ENCODE measurements at regions not wholly inside any gene's neighbourhood (a gene's known extent, or its start where the extent isn't known, plus 50 kb on each side); places are given as distances from the start of the nearest gene placed in this dataset.

DNA sequence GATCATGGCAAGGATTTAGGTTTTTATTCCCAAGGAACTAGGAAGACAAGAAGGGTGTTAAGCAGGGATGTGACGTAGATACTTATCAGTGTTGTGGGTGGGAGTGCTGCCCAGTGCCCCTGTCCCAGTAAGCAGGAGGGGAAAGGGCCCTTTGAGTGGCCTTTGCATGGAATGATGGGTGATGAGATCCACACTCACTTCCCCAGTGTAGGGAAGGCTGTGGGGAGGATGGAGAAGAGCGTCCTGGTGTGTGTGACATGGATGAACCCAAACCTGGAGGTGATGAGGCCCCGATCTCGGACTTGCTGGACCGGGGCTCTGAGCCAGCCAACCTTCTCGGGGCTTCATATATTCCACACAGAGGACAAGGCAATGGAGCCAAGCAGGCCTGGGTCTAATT is 610.9 kb downstream of the CDH26 start:
- ChIA-PET POLR2A (no interaction called here), CTCF (no interaction called here)
- no peak for TF ChIP-seq CTCF (IDR thresholded peaks at IDR 0.05; ENCODE audit: control extremely low read depth, extremely low read depth, low read depth, missing control alignments)
- no peak for DNase-seq (ENCODE audit: extremely low spot score)

DNA sequence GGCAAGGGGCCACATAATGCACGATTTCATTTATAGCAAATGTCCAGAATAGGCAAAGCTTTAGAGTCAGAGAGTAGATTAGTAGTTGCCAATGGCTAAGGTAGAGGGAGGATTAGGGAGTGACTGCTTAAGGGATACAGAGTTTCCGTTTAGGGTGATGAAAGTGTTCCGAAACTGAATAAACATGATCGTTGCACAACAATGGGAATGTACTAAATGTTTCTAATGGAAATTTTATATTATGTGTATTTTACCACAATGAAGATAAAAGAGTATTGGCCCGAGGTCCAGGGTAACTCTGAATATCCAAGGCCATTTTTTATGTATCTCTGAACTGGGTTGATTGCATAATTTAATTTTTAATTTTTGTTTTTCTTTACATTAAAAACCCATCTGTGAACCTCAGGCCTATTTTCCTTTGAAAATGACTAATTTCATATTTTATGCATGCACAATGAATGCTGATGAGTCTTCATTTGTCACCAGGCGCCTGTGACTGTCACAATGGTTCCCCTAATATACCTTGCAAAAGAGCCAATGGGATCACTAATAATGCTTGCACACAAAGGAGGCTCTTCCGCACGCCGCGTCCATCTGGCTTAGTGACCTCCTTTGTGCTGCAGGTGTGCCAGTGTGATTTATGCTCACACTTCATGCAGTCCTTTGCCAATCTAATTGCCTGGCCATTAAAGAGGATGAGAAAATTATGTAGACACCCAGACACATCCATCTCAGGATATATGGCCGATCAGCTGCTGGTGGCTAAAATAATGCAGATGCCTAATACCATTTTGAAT is 612.5 kb downstream of the CDH26 start:
- no peak for TF ChIP-seq CTCF (IDR thresholded peaks at IDR 0.05; ENCODE audit: control extremely low read depth, extremely low read depth, low read depth, missing control alignments)
- DNase-seq (ENCODE audit: extremely low spot score), result no peak
- POLR2A ChIA-PET, result no interaction called here
- CTCF ChIA-PET, result no interaction called here

DNA sequence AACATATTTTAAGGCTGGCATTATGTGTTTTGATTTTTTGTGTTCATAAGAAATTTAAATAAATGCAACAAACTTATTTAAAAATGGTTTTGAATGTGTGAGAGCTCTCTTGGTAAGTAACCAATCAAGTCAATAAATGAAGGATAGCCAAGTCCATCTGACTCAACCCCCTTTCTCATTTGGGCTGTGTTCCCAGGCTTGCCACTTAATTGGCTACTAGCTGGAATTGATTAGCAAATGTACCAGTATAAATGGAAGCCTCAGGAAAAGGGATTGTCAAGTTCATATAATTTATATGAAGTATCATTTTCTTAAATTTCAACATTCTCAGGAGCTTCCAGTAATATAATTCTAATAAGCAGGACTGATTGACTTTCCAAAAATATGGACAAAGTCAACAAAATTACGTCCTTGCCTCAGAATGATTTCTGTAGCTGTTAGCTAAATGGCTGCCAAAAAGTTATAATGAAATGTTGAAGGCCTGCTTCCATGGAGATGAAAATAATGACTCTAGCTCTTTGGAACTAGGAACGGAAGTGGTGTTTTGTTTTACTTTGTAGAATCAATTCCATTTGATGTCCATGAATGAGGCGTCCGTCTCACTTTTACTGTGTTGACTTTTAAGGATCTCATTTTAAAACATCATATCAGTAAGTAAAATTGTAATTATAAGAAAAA is 614.9 kb downstream of the CDH26 start:
- POLR2A ChIA-PET, result no interaction called here

GRCh38 chr20:60576236-60576635 is 618.0 kb downstream of the CDH26 start:
- CTCF ChIA-PET, result no interaction called here
- POLR2A ChIA-PET, result no interaction called here
- TF ChIP-seq CTCF (IDR thresholded peaks at IDR 0.05; ENCODE audit: control extremely low read depth, extremely low read depth, low read depth, missing control alignments), result no peak
- DNase-seq (ENCODE audit: extremely low spot score), result no peak

More for the DNA sequence above, 614.9 kb downstream of the CDH26 start:
- CTCF ChIA-PET, result no interaction called here
- TF ChIP-seq CTCF (IDR thresholded peaks at IDR 0.05; ENCODE audit: control extremely low read depth, extremely low read depth, low read depth, missing control alignments), result no peak
- no peak for DNase-seq (ENCODE audit: extremely low spot score)

DNA sequence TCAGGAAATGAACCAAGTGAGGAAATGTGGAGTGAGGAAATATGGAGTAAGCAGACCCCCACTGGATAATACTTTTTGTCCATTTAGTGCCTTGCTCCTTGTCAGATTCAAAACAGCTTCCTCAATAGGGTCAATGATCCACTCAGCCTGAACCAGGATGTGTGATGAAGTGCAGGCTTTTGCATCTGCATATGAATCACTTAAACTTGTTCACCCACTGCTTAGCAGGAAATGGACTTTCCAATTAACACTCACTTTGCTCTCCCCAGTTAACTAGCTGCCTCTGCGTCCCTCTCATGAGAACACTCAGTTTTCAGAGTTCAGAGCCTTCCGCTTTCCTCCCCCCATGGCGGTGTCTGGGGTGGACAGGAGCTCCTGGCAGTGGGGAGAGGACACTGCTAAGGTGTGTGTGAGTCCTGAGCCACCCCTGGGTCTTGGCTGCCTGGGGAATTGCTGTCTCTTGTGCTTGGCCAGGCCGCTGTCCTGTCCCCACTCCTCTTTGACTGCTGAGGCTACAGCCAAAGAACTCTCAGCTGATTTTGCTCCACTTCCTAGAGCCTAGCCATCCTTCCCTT is 621.8 kb downstream of the CDH26 start:
- CTCF ChIA-PET, result no interaction called here
- POLR2A ChIA-PET, result no interaction called here
- no peak for DNase-seq (ENCODE audit: extremely low spot score)

More for the DNA sequence above, 621.8 kb downstream of the CDH26 start:
- TF ChIP-seq CTCF (IDR thresholded peaks at IDR 0.05; ENCODE audit: control extremely low read depth, extremely low read depth, low read depth, missing control alignments), result no peak
